PC-9 (cell line): ENCODE measurements at regions not wholly inside any gene's neighbourhood (a gene's known extent, or its start where the extent isn't known, plus 50 kb on each side); places are given as distances from the start of the nearest gene placed in this dataset.

Experiments used
- BruUV-seq: library from RNA; stranded (reverse); fragments of 400-500 nt; replicated peaks from 2 replicates; lab custom pipeline; 2021; lab: Mats Ljungman, UMichigan
- CTCF ChIA-PET: fragments of 300-600 bp; sonication (Branson Sonifier 250); formaldehyde crosslinking; loops from one replicate; lab custom pipeline; 2022; ENCODE audit warnings: antibody characterized with exemption; lab: Charles Lee
- POLR2A ChIA-PET: fragments of 300-600 bp; sonication (Branson Sonifier 250); formaldehyde crosslinking; loops from one replicate; lab custom pipeline; 2022; ENCODE audit warnings: antibody characterized with exemption; ENCODE audit not compliant: unreplicated experiment; lab: Charles Lee
- DNase-seq, 2 experiments: peaks; one replicate each; pipeline versions ENCODE4 v3.0.0 to v3.0.0-alpha.2; 2015 to 2022; ENCODE audit warnings: mixed read lengths in 1 of 2
- H2AFZ ChIP-seq: fragments of 200-600 bp; sonication (generic); 2 replicates; pipeline ENCODE4 v1.8.1; 2017; ENCODE audit warnings: antibody characterized with exemption
- H3F3A ChIP-seq: fragments of 200-600 bp; sonication (generic); 2 replicates; pipeline ENCODE4 v1.8.1; 2017; ENCODE audit warnings: antibody characterized with exemption, mild to moderate bottlenecking, low read depth; ENCODE audit not compliant: insufficient read depth
- H3K27ac ChIP-seq: fragments of 200-600 bp; sonication (generic); 2 replicates; pipeline ENCODE4 v1.6.1; 2016; ENCODE audit warnings: mixed run types
- H3K27me3 ChIP-seq: fragments of 200-600 bp; sonication (generic); 2 replicates; pipeline ENCODE4 v1.6.1; 2016; ENCODE audit warnings: low read depth, mixed run types; ENCODE audit not compliant: insufficient read depth
- H3K36me3 ChIP-seq: fragments of 200-600 bp; sonication (generic); 2 replicates; pipeline ENCODE4 v1.6.1; 2016; ENCODE audit warnings: low read depth, mixed run types
- H3K4me1 ChIP-seq: fragments of 200-600 bp; sonication (generic); replicated peaks from 2 replicates; pipeline ENCODE4 v1.6.1; 2016; ENCODE audit warnings: mixed run types; ENCODE audit not compliant: insufficient read depth
- H3K4me2 ChIP-seq: fragments of 200-600 bp; sonication (generic); 2 replicates; pipeline ENCODE4 v1.6.1; 2017; ENCODE audit warnings: mixed run types
- H3K4me3 ChIP-seq: fragments of 200-600 bp; sonication (generic); 2 replicates; pipeline ENCODE4 v1.6.1; 2016; ENCODE audit warnings: mixed run types
- H3K79me2 ChIP-seq: fragments of 200-600 bp; sonication (generic); 2 replicates; pipeline ENCODE4 v1.6.1; 2017; ENCODE audit warnings: low read depth, mixed run types
- H3K9me2 ChIP-seq: fragments of 200-600 bp; sonication (generic); 2 replicates; pipeline ENCODE4 v1.8.1; 2017; ENCODE audit warnings: mild to moderate bottlenecking; ENCODE audit not compliant: insufficient read depth
- H3K9me3 ChIP-seq: fragments of 200-600 bp; sonication (generic); 2 replicates; pipeline ENCODE4 v1.8.1; 2016; ENCODE audit warnings: low read depth; ENCODE audit not compliant: insufficient read depth
- H4K20me1 ChIP-seq: fragments of 200-600 bp; sonication (generic); 2 replicates; pipeline ENCODE4 v1.8.1; 2017; ENCODE audit not compliant: insufficient read depth
- EZH2 ChIP-seq: fragments of 200-600 bp; sonication (generic); IDR thresholded peaks from 2 replicates; pipeline ENCODE4 v1.8.0; 2017; ENCODE audit warnings: antibody characterized with exemption, low read depth
- intact Hi-C: fragments of 100-400 bp; cut with micrococcal nuclease; formaldehyde crosslinking; loops from one replicate; pipeline ENCODE4 v1.10.0; 2022; ENCODE audit not compliant: unreplicated experiment
- TF ChIP-seq, protein P1 (sequence below): fragments of 200-600 bp; sonication (generic); conservative IDR thresholded peaks from 2 replicates; pipeline ENCODE4 v1.6.1; 2017; ENCODE audit warnings: mixed run types, antibody characterized with exemption, mild to moderate bottlenecking, moderate library complexity

DNA sequence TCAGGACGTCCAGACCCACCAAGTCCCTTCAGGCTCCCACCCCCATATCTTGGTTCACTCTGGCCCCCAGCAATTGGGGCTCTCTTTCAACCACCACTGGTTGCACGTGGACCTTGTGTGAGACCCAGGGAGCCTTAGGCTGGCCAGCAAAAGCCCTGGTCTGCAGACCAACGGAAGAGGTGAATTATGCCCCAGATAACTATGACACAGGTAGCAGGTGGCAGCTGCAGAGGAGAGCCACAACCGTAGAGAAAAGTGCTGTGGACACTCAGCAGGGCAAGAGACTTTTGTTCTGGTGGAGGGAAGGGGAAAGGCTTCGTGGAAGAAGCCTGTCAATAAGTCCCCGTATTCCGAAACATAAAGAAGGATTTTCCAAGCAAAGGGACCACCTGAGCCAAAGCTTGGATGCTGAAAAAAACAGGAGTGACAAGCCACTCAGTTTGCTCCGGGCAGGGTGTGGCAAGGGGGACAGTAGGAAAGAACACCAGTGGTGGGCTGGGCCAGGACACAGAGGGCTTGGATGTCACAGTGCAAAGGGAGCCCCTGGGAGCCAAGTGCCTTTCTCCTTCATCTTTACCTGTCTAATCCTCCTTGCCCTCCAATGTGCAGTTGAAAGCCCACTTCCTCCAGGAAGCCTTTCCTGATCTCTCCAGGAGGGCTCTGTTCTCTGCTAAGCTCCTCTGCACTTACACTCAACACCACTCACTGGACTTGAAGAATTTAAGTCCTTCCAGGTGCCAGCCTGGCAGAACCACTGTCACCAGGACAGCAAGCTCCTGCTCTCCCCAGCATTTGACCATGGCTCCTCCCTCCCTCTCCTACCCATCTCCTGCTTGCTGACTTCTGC is 264.7 kb downstream of the BUD13 start:
- Histone ChIP-seq H3F3A (no peaks in the 10 kb centered on the region), H3K36me3 (no peaks in the 10 kb centered on the region), H3K27ac (no peak overlapping the region), H4K20me1 (no peaks in the 10 kb centered on the region), H3K4me3 (no peak overlapping the region), H2AFZ (no peak overlapping the region), H3K4me2 (no peak overlapping the region), H3K9me2 (no peaks in the 10 kb centered on the region), H3K9me3 (no peaks in the 10 kb centered on the region), H3K4me1 (no peaks in the 10 kb centered on the region), H3K79me2 (no peaks in the 10 kb centered on the region), H3K27me3 (peaks cover 93% of the 10 kb centered on the region)
- no peak for DNase-seq
- intact Hi-C loops, result no loop called here
- CTCF ChIA-PET, result no interaction called here
- TF ChIP-seq, protein P1, sequence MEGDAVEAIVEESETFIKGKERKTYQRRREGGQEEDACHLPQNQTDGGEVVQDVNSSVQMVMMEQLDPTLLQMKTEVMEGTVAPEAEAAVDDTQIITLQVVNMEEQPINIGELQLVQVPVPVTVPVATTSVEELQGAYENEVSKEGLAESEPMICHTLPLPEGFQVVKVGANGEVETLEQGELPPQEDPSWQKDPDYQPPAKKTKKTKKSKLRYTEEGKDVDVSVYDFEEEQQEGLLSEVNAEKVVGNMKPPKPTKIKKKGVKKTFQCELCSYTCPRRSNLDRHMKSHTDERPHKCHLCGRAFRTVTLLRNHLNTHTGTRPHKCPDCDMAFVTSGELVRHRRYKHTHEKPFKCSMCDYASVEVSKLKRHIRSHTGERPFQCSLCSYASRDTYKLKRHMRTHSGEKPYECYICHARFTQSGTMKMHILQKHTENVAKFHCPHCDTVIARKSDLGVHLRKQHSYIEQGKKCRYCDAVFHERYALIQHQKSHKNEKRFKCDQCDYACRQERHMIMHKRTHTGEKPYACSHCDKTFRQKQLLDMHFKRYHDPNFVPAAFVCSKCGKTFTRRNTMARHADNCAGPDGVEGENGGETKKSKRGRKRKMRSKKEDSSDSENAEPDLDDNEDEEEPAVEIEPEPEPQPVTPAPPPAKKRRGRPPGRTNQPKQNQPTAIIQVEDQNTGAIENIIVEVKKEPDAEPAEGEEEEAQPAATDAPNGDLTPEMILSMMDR, result no peak
- no peak for TF ChIP-seq EZH2
- POLR2A ChIA-PET, result no interaction called here
- BruUV-seq, result no TSS peak

DNA sequence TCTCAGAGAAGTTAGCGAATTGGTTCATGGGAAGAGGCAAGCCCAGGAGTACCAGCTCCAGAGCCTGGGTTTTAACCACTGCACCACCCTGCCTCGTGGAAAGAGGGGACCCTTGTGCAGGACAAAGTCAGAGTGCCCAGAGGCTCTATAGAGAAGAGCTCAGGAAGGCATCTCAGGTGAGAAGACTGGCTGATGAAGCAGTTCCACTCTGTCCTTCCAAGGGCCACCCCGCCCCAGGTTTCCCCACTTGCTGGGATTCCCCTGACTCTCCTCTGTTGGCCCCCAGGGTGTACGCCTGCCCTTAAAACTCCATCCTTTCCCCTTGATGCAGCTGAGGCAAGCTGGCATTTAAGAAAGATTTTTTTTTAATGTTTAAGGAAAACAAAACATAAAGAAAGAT is 265.8 kb downstream of the BUD13 start:
- no peak overlapping the region for H3K27ac ChIP-seq
- H3F3A ChIP-seq, result no peaks in the 10 kb centered on the region
- no peaks in the 10 kb centered on the region for H3K36me3 ChIP-seq
- no peaks in the 10 kb centered on the region for H3K4me1 ChIP-seq
- TF ChIP-seq EZH2, result no peak
- TF ChIP-seq, protein P1, result no peak
- H2AFZ ChIP-seq, result no peak overlapping the region
- no peaks in the 10 kb centered on the region for H3K9me2 ChIP-seq
- intact Hi-C loops, result no loop called here
- no peaks in the 10 kb centered on the region for H3K9me3 ChIP-seq
- CTCF ChIA-PET, result no interaction called here
- no peaks in the 10 kb centered on the region for H4K20me1 ChIP-seq
- H3K79me2 ChIP-seq, result no peaks in the 10 kb centered on the region
- H3K4me2 ChIP-seq, result no peak overlapping the region
- POLR2A ChIA-PET, result no interaction called here
- DNase-seq, result no peak
- H3K4me3 ChIP-seq, result no peak overlapping the region
- peaks cover 93% of the 10 kb centered on the region for H3K27me3 ChIP-seq
- no TSS peak for BruUV-seq

DNA sequence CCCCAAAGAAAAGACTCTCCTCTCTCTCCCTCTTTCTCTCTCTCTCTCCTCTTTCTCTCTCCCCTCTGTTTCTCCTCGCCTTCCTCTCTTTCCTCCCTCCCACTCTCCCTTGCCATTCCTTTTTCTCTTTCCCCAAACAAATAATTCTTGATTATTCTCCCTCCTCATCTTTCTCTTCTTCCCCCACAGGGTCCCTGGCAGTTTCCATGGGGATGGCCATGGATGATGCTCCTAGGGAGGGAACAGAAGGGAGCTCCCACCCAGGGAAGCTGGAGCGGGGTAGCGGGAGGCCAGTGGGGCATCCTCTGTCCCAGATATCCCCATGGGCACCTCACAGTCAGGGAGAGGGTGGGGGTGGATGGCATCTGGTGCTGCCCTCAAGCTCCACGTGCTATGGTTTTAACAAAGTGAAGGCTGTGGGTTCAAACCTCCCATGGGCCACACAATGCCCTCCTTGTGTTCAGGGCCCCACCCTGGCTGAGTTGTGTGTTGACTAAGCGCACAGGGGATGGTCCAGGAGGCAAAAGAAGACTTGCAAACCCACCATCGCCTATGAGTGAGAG is 266.4 kb downstream of the BUD13 start:
- no peak for DNase-seq
- POLR2A ChIA-PET, result no interaction called here
- H3F3A ChIP-seq, result no peaks in the 10 kb centered on the region
- BruUV-seq, result no TSS peak
- H3K27ac ChIP-seq, result no peak overlapping the region
- H3K79me2 ChIP-seq, result no peaks in the 10 kb centered on the region
- TF ChIP-seq EZH2, result no peak
- TF ChIP-seq, protein P1, result no peak
- H3K36me3 ChIP-seq, result no peaks in the 10 kb centered on the region
- no peak overlapping the region for H3K4me2 ChIP-seq
- CTCF ChIA-PET, result no interaction called here
- no peaks in the 10 kb centered on the region for H3K4me1 ChIP-seq
- H4K20me1 ChIP-seq, result no peaks in the 10 kb centered on the region
- H3K4me3 ChIP-seq, result no peak overlapping the region
- H3K27me3 ChIP-seq, result peaks cover 97% of the 10 kb centered on the region
- no peaks in the 10 kb centered on the region for H3K9me3 ChIP-seq
- intact Hi-C loops, result no loop called here
- H3K9me2 ChIP-seq, result no peaks in the 10 kb centered on the region
- no peak overlapping the region for H2AFZ ChIP-seq
